Esophagus mucosa (tissue), 1 donor: ENCODE measurements at regions not wholly inside any gene's neighbourhood (a gene's known extent, or its start where the extent isn't known, plus 50 kb on each side); places are given as distances from the start of the nearest gene placed in this dataset.
A peak's percentile ranks its signal among the peaks of the same experiment; 100 is the strongest.

ENCODE experiments used
- ATAC-seq: fragments of 200-7000 bp; cut with Tn5 transposase; one replicate; pipeline ENCODE4 v1.9.1; 2020
- donor health status: DM: yes; HTN: yes; CAD: no.

DNA sequence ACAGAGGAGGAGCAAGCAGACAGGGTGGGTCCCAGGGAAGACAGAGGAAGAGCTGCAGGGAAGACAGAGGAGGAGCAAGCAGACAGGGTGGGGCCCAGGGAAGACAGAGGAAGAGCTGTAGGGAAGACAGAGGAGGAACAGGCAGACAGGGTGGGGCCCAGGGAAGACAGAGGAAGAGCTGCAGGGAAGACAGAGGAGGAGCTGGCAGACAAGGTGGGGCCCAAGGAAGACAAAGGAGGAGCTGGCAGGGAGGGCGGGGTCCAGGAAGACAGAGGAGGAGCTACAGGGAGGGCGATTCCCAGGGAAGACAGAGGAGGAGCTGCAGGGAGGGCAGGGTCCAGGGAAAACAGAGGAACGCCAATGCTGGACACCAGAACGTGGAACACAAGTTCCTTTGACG, 66.5 kb downstream of the PLXNA1 start:
- no peak for ATAC-seq

- no peak for ATAC-seq
Measured at GRCh38 chr3:127050733-127051132, 67.8 kb downstream of the PLXNA1 start.

GRCh38 chr3:127052121-127052561, 69.2 kb downstream of the PLXNA1 start:
- peak; percentile 55 for ATAC-seq

DNA sequence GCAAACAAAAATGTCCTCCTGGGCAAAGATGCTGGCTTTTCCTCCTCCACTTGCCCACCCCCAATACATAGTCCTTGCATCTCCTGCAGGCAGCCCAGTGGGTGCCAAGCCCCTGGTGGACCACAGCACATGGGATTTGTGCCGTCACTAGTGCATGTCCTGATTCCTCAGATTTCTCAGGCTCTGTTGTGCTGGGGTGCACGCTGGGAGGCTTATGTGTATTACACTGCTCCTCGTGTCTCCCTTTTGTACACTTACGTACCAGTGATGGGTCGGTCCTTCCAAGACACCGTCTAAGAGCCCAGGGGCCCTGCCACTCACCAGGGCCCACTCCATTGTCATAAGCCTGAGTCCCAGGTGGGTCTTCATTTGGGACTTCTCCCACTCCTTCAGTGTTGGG, 70.1 kb downstream of the PLXNA1 start:
- ATAC-seq: no peak

DNA sequence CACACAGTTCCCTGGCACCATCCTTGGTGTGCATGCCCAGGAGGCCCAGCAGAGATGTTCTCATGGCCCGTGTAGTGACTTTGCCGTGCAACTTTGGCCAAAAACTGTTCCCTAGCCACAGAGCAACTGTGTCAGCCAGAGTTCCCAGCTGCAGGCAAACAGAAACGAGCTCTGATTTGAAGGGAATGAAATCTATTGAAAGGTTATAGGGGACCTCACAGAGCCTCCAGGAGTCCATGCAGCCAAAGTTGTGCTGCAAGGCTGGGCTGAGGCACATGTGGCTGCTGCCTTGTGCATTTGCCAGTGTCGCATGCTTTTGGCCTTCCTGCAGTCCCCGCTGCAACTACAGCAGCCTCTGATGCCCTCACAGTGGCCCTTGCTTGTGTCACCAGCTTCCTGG, 70.5 kb downstream of the PLXNA1 start:
- ATAC-seq: no peak

GRCh38 chr3:127053979-127054378, 71.1 kb downstream of the PLXNA1 start:
- ATAC-seq: peak; percentile 59

- ATAC-seq: no peak
Measured at GRCh38 chr3:127056281-127056680, 73.4 kb downstream of the PLXNA1 start.

GRCh38 chr3:127056976-127057375, 74.1 kb downstream of the PLXNA1 start:
- ATAC-seq: no peak

DNA sequence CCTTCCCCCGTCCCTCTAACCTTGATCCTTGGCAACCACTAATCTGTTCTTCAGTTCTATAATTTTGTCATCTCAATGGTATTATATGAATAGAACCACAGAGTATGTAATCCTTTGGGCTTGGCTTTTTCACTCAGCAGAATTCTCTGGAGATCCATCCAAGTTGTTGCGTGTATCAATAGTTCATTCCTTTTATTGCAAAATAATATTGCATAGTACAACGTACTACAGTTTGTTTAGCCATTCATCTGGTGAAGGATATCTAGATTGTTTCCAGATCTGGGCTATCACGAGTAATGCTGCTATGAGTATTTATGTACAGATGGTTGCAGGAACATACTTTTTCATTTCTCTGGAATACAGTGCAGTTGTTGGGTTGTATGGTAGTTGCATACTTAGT, 76.2 kb downstream of the PLXNA1 start:
- no peak for ATAC-seq

GRCh38 chr3:127061641-127062040, 78.7 kb downstream of the PLXNA1 start:
- ATAC-seq: no peak

- no peak for ATAC-seq
Measured at GRCh38 chr3:127062926-127063325, 80.0 kb downstream of the PLXNA1 start.

- ATAC-seq: peak; percentile 47
Measured at GRCh38 chr3:127063916-127064315, 81.0 kb downstream of the PLXNA1 start.

- peak; percentile 86 for ATAC-seq
Measured at GRCh38 chr3:127064391-127065137, 81.6 kb downstream of the PLXNA1 start.

DNA sequence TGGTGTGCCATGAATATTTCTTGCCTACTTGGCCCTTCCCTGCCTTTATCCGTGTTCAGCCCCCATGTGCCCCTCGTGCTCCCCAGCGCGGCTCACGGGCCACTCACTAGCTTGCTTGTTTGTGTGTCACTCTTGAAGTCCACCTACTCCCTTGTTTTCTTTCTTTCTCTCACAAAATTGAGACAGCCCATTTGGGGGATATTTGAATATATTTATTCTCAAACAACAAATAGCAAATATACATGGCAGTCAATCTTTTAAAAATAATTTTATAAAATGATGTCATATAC, 82.2 kb downstream of the PLXNA1 start:
- ATAC-seq: no peak

DNA sequence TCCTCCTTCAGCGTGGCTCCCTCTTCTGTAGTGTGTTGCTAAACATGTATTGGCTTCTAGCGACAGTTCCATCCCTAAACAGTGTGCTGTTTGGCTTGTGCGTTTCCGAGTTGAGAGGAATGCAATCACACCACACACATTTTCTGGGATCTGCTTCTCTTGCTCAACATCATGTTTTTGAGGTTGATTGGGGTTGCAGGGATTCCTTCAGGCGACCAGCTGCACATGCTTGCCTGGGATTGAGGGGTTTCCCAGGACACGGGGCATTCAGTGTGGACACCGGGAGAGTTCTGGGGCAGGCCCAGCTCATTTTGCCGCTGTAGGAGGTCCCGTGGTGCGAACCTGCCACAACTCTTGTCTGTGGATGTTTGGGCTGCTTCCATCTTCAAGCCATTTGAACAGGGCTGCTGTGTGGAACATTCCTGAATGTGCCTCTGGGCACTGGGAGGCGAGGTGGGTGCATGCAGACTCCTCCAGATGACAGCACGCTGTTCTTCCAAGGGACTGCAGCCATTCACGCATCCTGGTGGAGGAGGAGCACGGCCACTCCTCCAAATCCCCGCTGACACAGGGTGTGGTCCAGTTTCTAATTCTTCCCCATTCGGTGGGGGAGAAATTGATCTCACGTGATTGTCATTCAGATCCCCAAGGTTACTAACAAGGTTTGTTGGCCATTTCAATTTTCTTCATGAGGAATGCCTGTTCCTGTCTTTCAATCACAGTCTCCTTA, 82.8 kb downstream of the PLXNA1 start:
- ATAC-seq: no peak

DNA sequence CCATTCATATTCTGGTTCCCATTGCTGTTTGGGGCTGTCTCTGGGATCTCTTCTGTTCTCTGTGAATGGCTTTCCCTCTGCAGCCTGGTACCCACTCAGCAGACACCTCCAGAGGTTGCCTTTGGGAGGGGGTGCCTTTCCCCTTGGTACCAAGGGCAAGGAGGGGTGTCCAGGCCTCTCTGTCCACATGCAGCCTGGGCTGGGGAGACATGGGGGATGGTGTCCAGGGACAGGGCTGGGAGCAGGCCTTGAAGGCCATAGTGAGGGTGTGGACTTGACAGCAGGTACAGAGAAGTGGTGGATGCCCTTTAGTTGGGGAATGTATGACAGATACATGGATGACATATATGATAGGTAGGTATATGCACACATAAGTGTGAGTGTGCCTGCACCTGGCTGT, 83.7 kb downstream of the PLXNA1 start:
- no peak for ATAC-seq

DNA sequence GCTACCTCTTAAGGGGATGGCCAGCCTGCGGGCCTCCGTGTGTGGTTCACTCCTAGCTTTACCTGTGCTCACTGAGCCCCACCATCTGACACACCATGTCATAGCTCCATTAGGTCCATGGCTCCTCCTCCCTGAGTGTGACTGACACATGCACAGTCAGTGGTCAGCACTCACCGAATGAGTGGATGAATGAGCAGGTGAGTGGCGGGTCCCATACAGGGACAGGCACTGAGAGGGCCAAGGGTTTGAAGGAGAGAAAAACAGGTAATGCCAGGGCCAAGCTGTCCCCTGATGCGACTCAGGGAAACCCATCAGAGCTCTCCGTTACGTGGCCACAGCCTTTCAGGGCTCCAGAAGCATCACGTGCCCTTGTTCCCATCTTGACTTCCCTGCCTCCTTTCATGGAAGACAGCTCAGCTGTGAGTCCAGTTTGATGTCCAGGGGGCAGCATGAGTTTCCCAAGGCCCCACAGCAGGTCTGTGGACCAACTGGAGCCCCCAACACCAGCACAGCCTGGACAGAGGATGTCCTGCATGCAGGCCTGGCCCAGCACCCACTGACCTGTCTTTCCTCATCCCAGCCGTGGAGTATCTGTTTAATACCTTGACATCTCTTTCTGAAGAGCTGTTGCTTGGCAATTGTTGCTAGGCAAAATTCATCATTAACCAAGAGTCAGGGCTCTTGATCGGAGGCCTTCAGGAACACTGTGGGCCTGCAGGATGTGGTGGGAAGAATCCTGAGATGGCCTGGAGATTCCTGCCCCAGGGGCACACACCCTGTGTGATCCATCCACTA, 84.4 kb downstream of the PLXNA1 start:
- ATAC-seq: no peak

- no peak for ATAC-seq
Measured at GRCh38 chr3:127068111-127068810, 85.3 kb downstream of the PLXNA1 start.

DNA sequence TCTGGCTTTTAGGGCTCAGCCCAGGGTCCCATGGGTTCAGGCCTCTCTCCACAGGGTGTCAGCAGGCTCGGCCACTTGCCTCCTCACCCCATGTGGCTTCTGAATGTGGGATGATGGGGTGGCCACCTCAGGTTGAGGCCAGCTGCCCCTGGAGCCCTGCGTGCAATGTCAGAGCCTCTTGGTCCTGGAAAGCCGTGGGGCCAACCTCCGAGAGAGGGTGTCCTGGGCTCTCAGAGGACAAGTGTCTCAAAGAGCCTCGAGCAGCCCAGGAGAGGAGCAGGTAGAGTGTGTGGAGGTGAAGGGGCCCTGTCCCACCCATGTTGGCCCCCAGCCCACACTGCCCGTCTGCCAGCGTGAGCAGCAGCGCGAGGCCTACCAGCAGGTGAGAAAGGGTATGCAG, 86.0 kb downstream of the PLXNA1 start:
- ATAC-seq: no peak

- ATAC-seq: peak; percentile 85
Measured at GRCh38 chr3:127069814-127070440, 87.0 kb downstream of the PLXNA1 start.

GRCh38 chr3:127070776-127071175, 87.9 kb downstream of the PLXNA1 start:
- ATAC-seq: no peak

GRCh38 chr3:127071597-127072001, 88.7 kb downstream of the PLXNA1 start:
- ATAC-seq: no peak
